ENCODE measurements at regions not wholly inside any gene's neighbourhood (a gene's known extent, or its start where the extent isn't known, plus 50 kb on each side); places are given as distances from the start of the nearest gene placed in this dataset.
A peak's percentile ranks its signal among the peaks of the same experiment; 100 is the strongest.

- in situ Hi-C loops (cut with HindIII; ENCODE audit: low pct_unique_long_range_greater_than_20kb, low sequenced_read_pairs) = no loop called here
- DNase-seq (ENCODE audit: low read depth, low spot score) = no peak
Measured at GRCh38 chr18:53947092-53947640, 277.3 kb downstream of the MBD2 start.

- no peak for DNase-seq (ENCODE audit: low read depth, low spot score)
- in situ Hi-C loops (cut with HindIII; ENCODE audit: low pct_unique_long_range_greater_than_20kb, low sequenced_read_pairs) = no loop called here
Measured at GRCh38 chr18:53946594-53946993, 277.9 kb downstream of the MBD2 start.

GRCh38 chr18:53944721-53945120 lies 279.7 kb downstream of the MBD2 start:
- DNase-seq (ENCODE audit: low read depth, low spot score) = no peak
- in situ Hi-C loops (cut with HindIII; ENCODE audit: low pct_unique_long_range_greater_than_20kb, low sequenced_read_pairs) = no loop called here

GRCh38 chr18:53943326-53943860 lies 281.1 kb downstream of the MBD2 start:
- in situ Hi-C loops (cut with HindIII; ENCODE audit: low pct_unique_long_range_greater_than_20kb, low sequenced_read_pairs) = no loop called here
- DNase-seq (ENCODE audit: low read depth, low spot score) = no peak

GRCh38 chr18:53941601-53942338 lies 282.7 kb downstream of the MBD2 start:
- in situ Hi-C loops (cut with HindIII; ENCODE audit: low pct_unique_long_range_greater_than_20kb, low sequenced_read_pairs) = no loop called here
- DNase-seq (ENCODE audit: low read depth, low spot score) = no peak

- no peak for DNase-seq (ENCODE audit: low read depth, low spot score)
- in situ Hi-C loops (cut with HindIII; ENCODE audit: low pct_unique_long_range_greater_than_20kb, low sequenced_read_pairs) = no loop called here
Measured at GRCh38 chr18:53937037-53937436, 287.4 kb downstream of the MBD2 start.

- in situ Hi-C loops (cut with HindIII; ENCODE audit: low pct_unique_long_range_greater_than_20kb, low sequenced_read_pairs) = no loop called here
- no peak for DNase-seq (ENCODE audit: low read depth, low spot score)
Measured at GRCh38 chr18:53935803-53936202, 288.7 kb downstream of the MBD2 start.

GRCh38 chr18:53935399-53935798 lies 289.1 kb downstream of the MBD2 start:
- DNase-seq (ENCODE audit: low read depth, low spot score) = no peak
- in situ Hi-C loops (cut with HindIII; ENCODE audit: low pct_unique_long_range_greater_than_20kb, low sequenced_read_pairs) = no loop called here

- in situ Hi-C loops (cut with HindIII; ENCODE audit: low pct_unique_long_range_greater_than_20kb, low sequenced_read_pairs) = no loop called here
- DNase-seq (ENCODE audit: low read depth, low spot score) = no peak
Measured at GRCh38 chr18:53920312-53921075, 304.0 kb downstream of the MBD2 start.

GRCh38 chr18:53918091-53918490 lies 306.4 kb downstream of the MBD2 start:
- DNase-seq (ENCODE audit: low read depth, low spot score) = no peak
- in situ Hi-C loops (cut with HindIII; ENCODE audit: low pct_unique_long_range_greater_than_20kb, low sequenced_read_pairs) = no loop called here

- in situ Hi-C loops (cut with HindIII; ENCODE audit: low pct_unique_long_range_greater_than_20kb, low sequenced_read_pairs) = no loop called here
- no peak for DNase-seq (ENCODE audit: low read depth, low spot score)
Measured at GRCh38 chr18:53911200-53911599, 313.3 kb downstream of the MBD2 start.

GRCh38 chr18:53909668-53910067 lies 314.8 kb downstream of the MBD2 start:
- in situ Hi-C loops (cut with HindIII; ENCODE audit: low pct_unique_long_range_greater_than_20kb, low sequenced_read_pairs) = no loop called here
- peak; percentile 62 for DNase-seq (ENCODE audit: low read depth, low spot score)

GRCh38 chr18:53907921-53908320 lies 316.5 kb downstream of the MBD2 start:
- in situ Hi-C loops (cut with HindIII; ENCODE audit: low pct_unique_long_range_greater_than_20kb, low sequenced_read_pairs) = no loop called here

GRCh38 chr18:53906681-53907080 lies 317.8 kb downstream of the MBD2 start:
- in situ Hi-C loops (cut with HindIII; ENCODE audit: low pct_unique_long_range_greater_than_20kb, low sequenced_read_pairs) = no loop called here
- DNase-seq (ENCODE audit: low read depth, low spot score) = no peak

More at GRCh38 chr18:53907921-53908320, 316.5 kb downstream of the MBD2 start:
- DNase-seq (ENCODE audit: low read depth, low spot score) = no peak

GRCh38 chr18:53894675-53895442 lies 329.6 kb downstream of the MBD2 start:
- no peak for DNase-seq (ENCODE audit: low read depth, low spot score)
- in situ Hi-C loops (cut with HindIII; ENCODE audit: low pct_unique_long_range_greater_than_20kb, low sequenced_read_pairs) = no loop called here

GRCh38 chr18:53887447-53887846 lies 337.0 kb downstream of the MBD2 start:
- no peak for DNase-seq (ENCODE audit: low read depth, low spot score)
- in situ Hi-C loops (cut with HindIII; ENCODE audit: low pct_unique_long_range_greater_than_20kb, low sequenced_read_pairs) = no loop called here

- no peak for DNase-seq (ENCODE audit: low read depth, low spot score)
- in situ Hi-C loops (cut with HindIII; ENCODE audit: low pct_unique_long_range_greater_than_20kb, low sequenced_read_pairs) = no loop called here
Measured at GRCh38 chr18:53886058-53886457, 338.4 kb downstream of the MBD2 start.

- DNase-seq (ENCODE audit: low read depth, low spot score) = no peak
- in situ Hi-C loops (cut with HindIII; ENCODE audit: low pct_unique_long_range_greater_than_20kb, low sequenced_read_pairs) = no loop called here
Measured at GRCh38 chr18:53883771-53884170, 340.7 kb downstream of the MBD2 start.
